ENCODE measurements at regions not wholly inside any gene's neighbourhood (a gene's known extent, or its start where the extent isn't known, plus 50 kb on each side); places are given as distances from the start of the nearest gene placed in this dataset.

- DNase-seq (ENCODE audit: low read depth, low spot score) = no peak
- H3K27ac ChIP-seq = no peak overlapping the region
These were observed 120.9 kb upstream of the PKDCC start for GRCh38 chr2:41926614-41927580.

GRCh38 chr2:41927581-41928264, 120.1 kb upstream of the PKDCC start:
- no peak overlapping the region for H3K27ac ChIP-seq
- no peak for DNase-seq (ENCODE audit: low read depth, low spot score)

GRCh38 chr2:41928526-41928925, 119.3 kb upstream of the PKDCC start:
- peak; percentile 31 for DNase-seq (ENCODE audit: low read depth, low spot score)
- H3K27ac ChIP-seq = no peak overlapping the region

GRCh38 chr2:41930807-41931566, 116.8 kb upstream of the PKDCC start:
- H3K27ac ChIP-seq = no peak overlapping the region

GRCh38 chr2:41932241-41933045, 115.4 kb upstream of the PKDCC start:
- H3K27ac ChIP-seq = no peak overlapping the region
- DNase-seq (ENCODE audit: low read depth, low spot score) = no peak

More at GRCh38 chr2:41930807-41931566, 116.8 kb upstream of the PKDCC start:
- DNase-seq (ENCODE audit: low read depth, low spot score) = no peak

- DNase-seq (ENCODE audit: low read depth, low spot score) = no peak
- H3K27ac ChIP-seq = no peak overlapping the region
These were observed 114.8 kb upstream of the PKDCC start for GRCh38 chr2:41933046-41933420.

- H3K27ac ChIP-seq = no peak overlapping the region
- no peak for DNase-seq (ENCODE audit: low read depth, low spot score)
These were observed 114.1 kb upstream of the PKDCC start for GRCh38 chr2:41933585-41934320.

- DNase-seq (ENCODE audit: low read depth, low spot score) = no peak
- no peak overlapping the region for H3K27ac ChIP-seq
These were observed 113.4 kb upstream of the PKDCC start for GRCh38 chr2:41934329-41934958.

GRCh38 chr2:41935002-41935401, 112.8 kb upstream of the PKDCC start:
- no peak overlapping the region for H3K27ac ChIP-seq
- no peak for DNase-seq (ENCODE audit: low read depth, low spot score)

GRCh38 chr2:41935825-41936224, 112.0 kb upstream of the PKDCC start:
- H3K27ac ChIP-seq = no peak overlapping the region

GRCh38 chr2:41936771-41937463, 110.9 kb upstream of the PKDCC start:
- no peak overlapping the region for H3K27ac ChIP-seq
- DNase-seq (ENCODE audit: low read depth, low spot score) = no peak

More at GRCh38 chr2:41935825-41936224, 112.0 kb upstream of the PKDCC start:
- DNase-seq (ENCODE audit: low read depth, low spot score) = no peak

- no peak for DNase-seq (ENCODE audit: low read depth, low spot score)
- H3K27ac ChIP-seq = no peak overlapping the region
These were observed 110.3 kb upstream of the PKDCC start for GRCh38 chr2:41937464-41937906.

GRCh38 chr2:41937921-41938708, 109.7 kb upstream of the PKDCC start:
- no peak overlapping the region for H3K27ac ChIP-seq
- DNase-seq (ENCODE audit: low read depth, low spot score) = no peak

GRCh38 chr2:41940060-41940744, 107.6 kb upstream of the PKDCC start:
- no peak overlapping the region for H3K27ac ChIP-seq
- no peak for DNase-seq (ENCODE audit: low read depth, low spot score)

GRCh38 chr2:41940745-41941063, 107.1 kb upstream of the PKDCC start:
- no peak for DNase-seq (ENCODE audit: low read depth, low spot score)
- no peak overlapping the region for H3K27ac ChIP-seq

- no peak overlapping the region for H3K27ac ChIP-seq
- DNase-seq (ENCODE audit: low read depth, low spot score) = no peak
These were observed 106.0 kb upstream of the PKDCC start for GRCh38 chr2:41941831-41942230.

- no peak overlapping the region for H3K27ac ChIP-seq
- no peak for DNase-seq (ENCODE audit: low read depth, low spot score)
These were observed 105.5 kb upstream of the PKDCC start for GRCh38 chr2:41942278-41942677.
